OCI-LY3 (cell line): ENCODE measurements at regions not wholly inside any gene's neighbourhood (a gene's known extent, or its start where the extent isn't known, plus 50 kb on each side); places are given as distances from the start of the nearest gene placed in this dataset.

ENCODE experiments used
- CTCF ChIP-seq: fragments of 200-600, 300-600 bp; sonication (generic); IDR thresholded peaks from 2 replicates; pipeline ENCODE4 v1.5.1; 2014; ENCODE audit warnings: antibody characterized with exemption, low read length, low read depth
- EZH2phosphoT487 ChIP-seq: fragments of 200-600 bp; shearing (Covaris generic); IDR thresholded peaks from 2 replicates; pipeline ENCODE4 v1.6.1; 2018; ENCODE audit warnings: antibody characterized with exemption, mixed run types, low read depth

GRCh38 chr13:39928261-39928660, 272.8 kb downstream of the COG6 start:
- TF ChIP-seq CTCF (no peak), EZH2phosphoT487 (no peak)
